Right atrium auricular region (tissue), 2 donors: ENCODE measurements at regions not wholly inside any gene's neighbourhood (a gene's known extent, or its start where the extent isn't known, plus 50 kb on each side); places are given as distances from the start of the nearest gene placed in this dataset.

Experiments
- DNase-seq: peaks from one replicate; pipeline ENCODE4 v3.0.0-alpha.2; 2019; ENCODE audit warnings: low spot score
- H3K27ac ChIP-seq, 2 donors: fragments of 200-600 bp; sonication (generic); 1 replicate in 1 of 2; 2 replicates in 1 of 2; pipeline ENCODE4 v1.5.1; 2016 to 2019
- H3K27me3 ChIP-seq, 2 donors: fragments of 200-600 bp; sonication (generic); one replicate each; pipeline versions ENCODE4 v1.5.1 to v1.6.0; 2017 to 2019
- H3K36me3 ChIP-seq: fragments of 200-600 bp; sonication (generic); one replicate; pipeline ENCODE4 v1.5.1; 2016
- H3K4me1 ChIP-seq, 2 donors: fragments of 200-600 bp; sonication (generic); one replicate each; pipeline versions ENCODE4 v1.5.1 to v1.6.0; 2017 to 2019
- H3K4me3 ChIP-seq, 2 donors: fragments of 200-600 bp; sonication (generic); 1 replicate in 1 of 2; 2 replicates in 1 of 2; pipeline ENCODE4 v1.5.1; 2017 to 2019; ENCODE audit warnings: mild to moderate bottlenecking in 1 of 2, moderate library complexity in 1 of 2
- H3K9me3 ChIP-seq, 2 donors: fragments of 200-600 bp; sonication (generic); one replicate each; pipeline ENCODE4 v1.5.1; 2019
- TF ChIP-seq, protein P1 (sequence below), 2 donors: fragments of 200-600 bp; sonication (generic); IDR thresholded peaks; one replicate each; pipeline ENCODE4 v1.5.1; 2019; ENCODE audit warnings: antibody characterized with exemption in 2 of 2

GRCh38 chr2:118295592-118296390, 207.5 kb downstream of the INSIG2 start:
- Histone ChIP-seq H3K4me3 (no peak overlapping the region), H3K9me3 (no peaks in the 10 kb centered on the region), H3K27ac (no peak overlapping the region), H3K4me1 (no peaks in the 10 kb centered on the region), H3K27me3 (no peaks in the 10 kb centered on the region), H3K36me3 (no peaks in the 10 kb centered on the region)
- TF ChIP-seq, protein P1, sequence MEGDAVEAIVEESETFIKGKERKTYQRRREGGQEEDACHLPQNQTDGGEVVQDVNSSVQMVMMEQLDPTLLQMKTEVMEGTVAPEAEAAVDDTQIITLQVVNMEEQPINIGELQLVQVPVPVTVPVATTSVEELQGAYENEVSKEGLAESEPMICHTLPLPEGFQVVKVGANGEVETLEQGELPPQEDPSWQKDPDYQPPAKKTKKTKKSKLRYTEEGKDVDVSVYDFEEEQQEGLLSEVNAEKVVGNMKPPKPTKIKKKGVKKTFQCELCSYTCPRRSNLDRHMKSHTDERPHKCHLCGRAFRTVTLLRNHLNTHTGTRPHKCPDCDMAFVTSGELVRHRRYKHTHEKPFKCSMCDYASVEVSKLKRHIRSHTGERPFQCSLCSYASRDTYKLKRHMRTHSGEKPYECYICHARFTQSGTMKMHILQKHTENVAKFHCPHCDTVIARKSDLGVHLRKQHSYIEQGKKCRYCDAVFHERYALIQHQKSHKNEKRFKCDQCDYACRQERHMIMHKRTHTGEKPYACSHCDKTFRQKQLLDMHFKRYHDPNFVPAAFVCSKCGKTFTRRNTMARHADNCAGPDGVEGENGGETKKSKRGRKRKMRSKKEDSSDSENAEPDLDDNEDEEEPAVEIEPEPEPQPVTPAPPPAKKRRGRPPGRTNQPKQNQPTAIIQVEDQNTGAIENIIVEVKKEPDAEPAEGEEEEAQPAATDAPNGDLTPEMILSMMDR (IDR thresholded peaks at IDR 0.05) = no peak
- no peak for DNase-seq

- no peaks in the 10 kb centered on the region for H3K36me3 ChIP-seq
- no peak overlapping the region for H3K4me3 ChIP-seq
- H3K4me1 ChIP-seq = no peaks in the 10 kb centered on the region
- H3K9me3 ChIP-seq = no peaks in the 10 kb centered on the region
- TF ChIP-seq, protein P1 (IDR thresholded peaks at IDR 0.05) = no peak
- H3K27ac ChIP-seq = no peak overlapping the region
- no peaks in the 10 kb centered on the region for H3K27me3 ChIP-seq
- no peak for DNase-seq
These were observed 205.8 kb downstream of the INSIG2 start for GRCh38 chr2:118294063-118294462.

DNA sequence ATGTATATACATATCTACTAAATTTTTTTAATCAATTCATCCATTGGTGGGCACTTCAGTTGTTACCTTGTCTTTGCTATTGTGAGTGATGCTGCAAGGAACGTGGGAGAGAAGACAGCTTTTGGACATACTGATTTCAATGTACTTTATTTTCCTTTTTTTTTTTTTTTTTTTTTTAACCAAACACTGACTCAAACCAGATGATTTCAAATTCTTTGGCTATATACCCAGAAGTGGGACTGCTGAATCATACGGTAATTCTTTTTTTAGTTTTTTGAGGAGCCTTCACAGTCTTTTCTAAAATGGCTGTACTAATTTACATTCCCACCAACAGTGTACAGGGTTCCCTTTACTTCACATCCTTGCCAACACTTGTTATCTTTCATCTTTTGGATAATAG, 204.7 kb downstream of the INSIG2 start:
- no peaks in the 10 kb centered on the region for H3K9me3 ChIP-seq
- H3K27ac ChIP-seq = no peak overlapping the region
- H3K27me3 ChIP-seq = no peaks in the 10 kb centered on the region
- TF ChIP-seq, protein P1 (IDR thresholded peaks at IDR 0.05) = no peak
- H3K4me1 ChIP-seq = no peaks in the 10 kb centered on the region
- DNase-seq = no peak
- no peaks in the 10 kb centered on the region for H3K36me3 ChIP-seq
- H3K4me3 ChIP-seq = no peak overlapping the region

DNA sequence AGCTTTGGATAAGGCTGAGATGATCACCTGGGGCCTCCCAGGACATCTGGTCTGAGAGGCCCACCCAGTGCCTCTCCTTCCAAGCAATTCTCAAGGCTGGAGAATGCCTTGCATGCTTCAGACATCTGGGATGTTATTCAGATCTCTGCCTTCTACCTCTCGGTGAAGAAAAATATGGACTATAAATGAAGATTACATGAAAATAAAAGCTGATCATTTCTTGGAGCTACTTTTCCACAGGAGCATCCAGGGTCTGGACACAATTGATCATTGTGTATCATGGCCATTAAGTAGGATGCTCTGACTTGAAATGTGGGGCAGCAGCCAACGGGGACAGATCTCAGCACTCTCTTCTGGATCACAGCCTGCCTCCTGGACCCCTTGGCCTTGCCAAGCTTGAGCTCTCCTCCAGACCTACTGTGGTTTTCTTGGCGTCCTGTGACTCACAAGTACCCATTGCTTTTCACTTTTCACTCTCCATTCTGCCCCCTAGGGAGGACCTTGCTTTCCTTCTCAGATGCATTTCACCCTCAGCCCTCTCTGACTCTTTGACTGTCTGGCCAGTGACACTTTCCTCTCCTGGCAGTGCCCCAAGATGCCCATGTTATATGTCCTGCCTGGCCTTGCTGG, 203.1 kb downstream of the INSIG2 start:
- no peaks in the 10 kb centered on the region for H3K9me3 ChIP-seq
- H3K27me3 ChIP-seq = no peaks in the 10 kb centered on the region
- no peaks in the 10 kb centered on the region for H3K36me3 ChIP-seq
- TF ChIP-seq, protein P1 (IDR thresholded peaks at IDR 0.05) = no peak
- no peak overlapping the region for H3K27ac ChIP-seq
- H3K4me3 ChIP-seq = no peak overlapping the region
- H3K4me1 ChIP-seq = no peaks in the 10 kb centered on the region
- DNase-seq = no peak

DNA sequence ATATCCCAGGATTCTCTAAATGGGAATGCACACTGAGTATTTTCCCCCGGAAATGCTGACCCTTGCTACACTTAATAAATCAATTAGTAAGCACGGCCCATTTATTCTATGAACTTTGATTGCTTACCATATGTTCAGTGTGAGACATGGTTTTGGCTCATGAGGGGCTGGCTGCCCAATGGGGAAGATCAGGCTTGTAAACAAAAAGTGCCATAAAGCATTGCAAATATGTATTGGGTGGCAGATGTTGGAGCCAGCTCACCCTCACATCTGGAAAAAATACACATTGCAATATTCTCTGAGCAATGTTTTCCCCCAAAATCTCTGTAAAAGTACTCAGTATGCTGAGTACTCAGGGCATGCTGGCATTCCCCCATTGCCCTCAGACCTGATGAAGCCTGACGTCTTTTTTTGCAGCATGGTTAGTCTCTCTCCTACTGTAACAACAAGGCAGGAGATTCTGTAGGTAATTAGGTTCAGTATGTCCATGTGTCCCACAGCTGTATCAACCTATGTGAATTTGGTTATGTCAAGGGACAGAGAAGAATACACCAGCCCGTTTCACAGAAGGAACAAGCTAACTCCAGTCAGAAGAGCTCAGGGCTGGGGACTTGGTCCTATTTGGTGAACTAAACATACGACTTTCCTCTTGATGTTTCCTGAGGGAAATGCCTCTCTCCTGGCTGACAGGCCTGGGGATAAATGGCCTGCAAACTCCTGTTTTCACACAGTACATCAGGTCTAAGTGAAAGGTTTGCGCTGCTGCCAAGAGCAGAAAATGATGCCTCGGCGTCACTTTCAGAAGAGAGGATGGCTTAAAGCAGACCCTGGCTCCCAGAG, 202.4 kb downstream of the INSIG2 start:
- H3K36me3 ChIP-seq = no peaks in the 10 kb centered on the region
- no peaks in the 10 kb centered on the region for H3K27me3 ChIP-seq
- no peak overlapping the region for H3K4me3 ChIP-seq
- TF ChIP-seq, protein P1 (IDR thresholded peaks at IDR 0.05) = no peak
- no peak overlapping the region for H3K27ac ChIP-seq
- H3K9me3 ChIP-seq = no peaks in the 10 kb centered on the region
- H3K4me1 ChIP-seq = no peaks in the 10 kb centered on the region
- no peak for DNase-seq
